GM19043 (cell line): ENCODE measurements at regions not wholly inside any gene's neighbourhood (a gene's known extent, or its start where the extent isn't known, plus 50 kb on each side); places are given as distances from the start of the nearest gene placed in this dataset.

ENCODE experiments used
- ATAC-seq: cut with Tn5 transposase; IDR thresholded peaks from one replicate; pipeline ENCODE4 v1.9.1; 2021; ENCODE audit warnings: low read depth; ENCODE audit not compliant: unreplicated experiment

- ATAC-seq: no peak
Measured at GRCh38 chr2:16152928-16153753, 212.8 kb downstream of the MYCN start.

DNA sequence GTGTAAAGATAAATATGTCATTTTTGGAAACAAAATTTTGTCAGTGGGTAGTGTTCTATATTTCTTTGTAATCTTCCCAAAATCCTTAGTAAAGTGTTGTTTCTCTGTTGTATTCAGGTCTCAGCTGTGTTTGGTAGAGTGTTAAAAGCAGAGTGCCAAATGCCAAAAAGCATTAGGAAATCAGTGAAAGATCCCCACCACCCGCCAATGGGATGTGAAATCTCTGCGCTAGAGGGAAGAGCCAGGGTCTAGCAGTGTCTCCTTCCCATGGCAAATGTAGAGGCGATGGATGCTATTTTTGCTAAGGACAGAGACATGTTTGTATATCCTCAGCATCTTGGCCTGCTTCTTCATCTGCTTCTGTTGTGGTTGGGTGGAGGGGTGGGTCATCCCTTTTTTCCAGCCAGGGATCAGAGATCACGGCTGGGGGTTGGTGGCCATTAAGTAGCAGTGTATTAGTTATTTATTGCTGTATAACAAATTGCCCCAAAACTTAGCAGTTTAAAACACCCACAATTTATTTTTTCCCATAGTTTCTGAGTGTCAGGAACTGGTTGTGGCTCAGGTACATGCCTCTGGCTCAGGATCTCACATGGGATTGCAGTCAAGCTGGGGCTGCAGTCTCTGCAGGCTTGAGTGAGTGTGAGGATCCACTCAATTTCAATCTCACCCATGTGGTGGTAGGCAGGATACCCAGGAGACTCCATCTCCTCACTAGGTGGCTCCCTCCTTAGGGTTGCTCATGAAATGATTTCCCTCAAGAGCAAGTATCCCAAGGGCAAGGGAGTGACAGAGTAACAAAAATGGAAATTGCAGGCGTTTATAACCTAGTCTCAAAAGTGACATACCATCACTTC is 211.9 kb downstream of the MYCN start:
- no peak for ATAC-seq

- ATAC-seq: no peak
Measured at GRCh38 chr2:16151651-16152050, 211.3 kb downstream of the MYCN start.

DNA sequence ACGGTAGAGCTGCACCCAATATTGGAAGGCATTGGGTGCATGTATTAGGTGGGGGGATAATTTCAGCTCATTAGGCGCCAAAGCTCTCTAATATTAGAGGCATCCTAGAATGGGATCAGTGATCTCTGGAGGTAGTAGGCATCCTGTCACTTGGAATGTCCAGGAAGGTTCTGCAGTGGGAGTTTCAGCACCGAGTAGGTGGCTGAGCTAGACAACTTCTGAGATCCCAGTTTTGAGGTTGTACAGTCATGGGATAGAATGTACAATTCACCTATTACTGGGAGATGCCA is 210.9 kb downstream of the MYCN start:
- ATAC-seq: no peak

- ATAC-seq: no peak
Measured at GRCh38 chr2:16150456-16151280, 210.3 kb downstream of the MYCN start.

DNA sequence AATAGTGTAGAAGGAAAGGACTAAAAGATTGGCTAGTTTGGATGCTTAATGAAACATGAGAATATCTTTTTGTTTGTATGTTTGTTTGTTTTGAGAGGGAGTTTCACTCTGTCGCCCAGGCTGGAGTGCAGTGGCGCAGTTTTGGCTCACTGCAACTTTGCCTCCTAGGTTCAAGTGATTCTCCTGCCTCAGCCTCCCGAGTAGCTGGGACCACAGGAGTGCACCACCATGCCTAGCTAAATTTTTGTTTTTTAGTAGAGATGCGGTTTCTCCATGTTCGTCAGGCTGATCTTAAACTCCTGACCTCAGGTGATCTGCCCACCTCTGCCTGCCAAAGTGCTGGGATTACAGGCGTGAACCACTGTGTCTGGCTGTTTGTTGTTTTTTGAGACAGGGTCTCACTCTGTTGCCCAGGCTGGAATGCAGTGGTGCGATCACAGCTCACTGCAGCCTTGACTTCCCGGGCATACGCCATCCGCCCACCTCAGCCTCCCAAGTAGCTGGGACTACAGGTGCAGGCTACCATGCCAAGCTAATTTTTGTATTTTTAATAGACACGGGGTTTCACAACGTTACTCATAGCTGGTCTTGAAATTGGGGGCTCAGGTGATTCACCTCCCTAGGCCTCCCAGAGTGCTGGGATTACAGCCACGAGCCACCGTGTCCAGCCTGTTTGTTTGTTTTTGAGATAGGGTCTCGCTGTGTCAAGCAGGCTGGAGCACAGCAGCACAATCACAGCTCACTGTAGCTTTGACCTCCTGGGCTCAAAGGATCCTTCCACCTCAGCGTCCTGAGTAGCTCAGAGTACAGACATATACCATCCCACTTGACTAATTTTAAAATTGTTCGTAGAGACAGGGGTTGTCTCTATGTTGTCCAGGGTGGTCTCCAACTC is 209.2 kb downstream of the MYCN start:
- ATAC-seq: no peak

GRCh38 chr2:16148632-16149348 is 208.4 kb downstream of the MYCN start:
- no peak for ATAC-seq

GRCh38 chr2:16142383-16143361 is 202.3 kb downstream of the MYCN start:
- ATAC-seq: no peak

DNA sequence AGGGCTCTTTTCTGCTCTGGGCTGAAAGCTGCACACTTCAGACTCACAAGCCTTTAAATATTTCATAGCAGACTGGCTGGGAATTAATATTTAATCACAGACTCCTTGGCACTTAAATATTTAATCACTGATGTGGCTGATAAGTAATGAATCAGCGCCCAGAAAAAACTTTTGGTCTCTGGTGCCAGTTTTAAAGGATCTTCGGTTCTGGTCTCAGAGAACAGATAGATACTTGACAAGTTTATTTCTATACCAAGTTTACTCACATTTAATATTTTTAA is 201.2 kb downstream of the MYCN start:
- ATAC-seq: no peak

- ATAC-seq: no peak
Measured at GRCh38 chr2:16140771-16141640, 200.7 kb downstream of the MYCN start.

GRCh38 chr2:16139663-16140615 is 199.6 kb downstream of the MYCN start:
- no peak for ATAC-seq

- ATAC-seq: no peak
Measured at GRCh38 chr2:16138811-16139662, 198.7 kb downstream of the MYCN start.

DNA sequence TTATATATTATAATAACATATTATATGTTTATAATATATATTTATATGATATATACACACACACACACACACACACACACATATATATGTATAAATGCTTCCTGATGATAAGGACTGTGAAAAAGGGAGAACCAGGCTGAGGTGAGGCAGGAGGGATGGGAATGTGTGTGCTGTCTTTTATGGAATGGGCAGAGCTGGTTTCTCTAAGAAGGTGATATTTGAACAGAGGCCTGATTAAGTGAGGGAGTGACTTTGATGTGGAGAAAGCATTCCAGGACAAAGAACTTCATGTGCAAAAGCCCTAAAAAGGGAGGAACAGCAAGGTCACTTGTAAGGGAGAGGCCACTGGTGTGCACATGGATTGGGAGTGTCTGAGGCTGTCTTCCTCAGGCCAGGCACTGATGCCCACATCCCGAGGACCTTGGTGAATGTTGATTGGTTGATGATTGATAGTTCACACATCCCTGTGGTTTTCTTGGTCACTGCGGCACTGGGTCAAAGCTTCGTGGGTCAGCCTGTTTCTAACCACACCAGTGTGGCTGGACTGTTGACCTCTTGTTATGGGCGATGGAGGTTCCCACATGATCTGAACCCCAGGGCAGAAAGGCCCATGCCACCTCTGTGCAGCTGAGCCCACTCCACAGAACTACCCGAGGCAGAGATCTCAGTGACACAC is 196.9 kb downstream of the MYCN start:
- no peak for ATAC-seq

DNA sequence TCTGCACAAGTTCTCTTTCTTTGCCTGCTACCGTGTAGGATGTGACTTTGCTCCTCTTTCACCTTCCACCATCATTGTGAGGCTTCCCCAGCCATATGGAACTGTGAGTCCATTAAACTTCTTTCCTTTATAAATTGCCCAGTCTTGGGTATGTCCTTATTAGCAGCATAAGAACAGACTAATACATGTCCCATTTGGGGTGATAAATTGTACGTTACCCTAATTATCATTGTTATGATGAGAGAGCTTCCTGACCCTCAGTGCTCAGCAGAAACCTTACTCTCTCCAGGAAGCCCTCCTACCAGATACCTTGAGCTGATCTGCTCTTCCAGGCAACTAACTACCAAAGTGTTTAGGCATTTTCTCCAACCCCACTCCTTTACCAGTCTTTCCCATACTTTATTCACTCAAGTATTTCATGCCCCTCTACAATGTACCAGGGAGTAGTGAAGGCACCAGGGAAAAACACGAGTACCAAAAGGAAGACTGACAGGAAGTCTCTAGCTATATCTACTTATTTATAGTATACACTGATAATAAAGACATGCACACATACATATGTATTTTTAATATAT is 196.2 kb downstream of the MYCN start:
- ATAC-seq: no peak

- ATAC-seq: no peak
Measured at GRCh38 chr2:16135913-16136310, 195.6 kb downstream of the MYCN start.
